Cardiac fibroblast (primary cell): ENCODE measurements at regions not wholly inside any gene's neighbourhood (a gene's known extent, or its start where the extent isn't known, plus 50 kb on each side); places are given as distances from the start of the nearest gene placed in this dataset.
A peak's percentile ranks its signal among the peaks of the same experiment; 100 is the strongest.

ENCODE experiments used
- DNase-seq, 2 donors: peaks; one replicate each; pipeline versions ENCODE4 v3.0.0 to v3.0.0-alpha.2; 2010; ENCODE audit warnings: low read depth in 2 of 2
- H3K4me3 ChIP-seq, 2 donors: replicated peaks in 1 of 2; 1 replicate in 1 of 2; 2 replicates in 1 of 2; pipeline ENCODE4 v1.5.1; 2011; ENCODE audit warnings: low read depth in 2 of 2, low read length in 2 of 2, mild to moderate bottlenecking in 2 of 2, moderate library complexity in 1 of 2
- CTCF ChIP-seq: IDR thresholded peaks from one replicate; pipeline ENCODE4 v1.5.1; 2011; ENCODE audit warnings: low read depth, mild to moderate bottlenecking, low read length, inconsistent platforms

DNA sequence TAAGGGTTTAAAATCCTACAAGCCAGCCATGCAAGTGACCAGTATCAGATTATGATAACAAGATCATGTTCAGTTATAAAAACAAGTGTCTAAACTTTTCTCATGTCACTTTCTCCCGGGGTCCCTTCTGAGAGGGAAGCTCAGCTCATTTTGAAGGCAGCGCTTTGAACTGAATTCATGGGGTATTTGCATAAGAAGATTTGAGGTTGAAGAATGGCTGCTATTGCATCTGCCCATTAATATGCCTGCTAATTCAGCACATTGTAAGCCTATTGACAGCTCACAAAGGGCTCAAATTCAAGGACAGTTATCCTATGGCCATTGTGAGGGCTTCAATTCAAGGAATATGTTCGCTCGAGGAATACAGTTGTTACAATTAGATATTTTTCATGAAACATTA, 290.2 kb upstream of the IRX3 start:
- TF ChIP-seq CTCF = no peak
- H3K4me3 ChIP-seq = no peak overlapping the region
- no peak for DNase-seq

DNA sequence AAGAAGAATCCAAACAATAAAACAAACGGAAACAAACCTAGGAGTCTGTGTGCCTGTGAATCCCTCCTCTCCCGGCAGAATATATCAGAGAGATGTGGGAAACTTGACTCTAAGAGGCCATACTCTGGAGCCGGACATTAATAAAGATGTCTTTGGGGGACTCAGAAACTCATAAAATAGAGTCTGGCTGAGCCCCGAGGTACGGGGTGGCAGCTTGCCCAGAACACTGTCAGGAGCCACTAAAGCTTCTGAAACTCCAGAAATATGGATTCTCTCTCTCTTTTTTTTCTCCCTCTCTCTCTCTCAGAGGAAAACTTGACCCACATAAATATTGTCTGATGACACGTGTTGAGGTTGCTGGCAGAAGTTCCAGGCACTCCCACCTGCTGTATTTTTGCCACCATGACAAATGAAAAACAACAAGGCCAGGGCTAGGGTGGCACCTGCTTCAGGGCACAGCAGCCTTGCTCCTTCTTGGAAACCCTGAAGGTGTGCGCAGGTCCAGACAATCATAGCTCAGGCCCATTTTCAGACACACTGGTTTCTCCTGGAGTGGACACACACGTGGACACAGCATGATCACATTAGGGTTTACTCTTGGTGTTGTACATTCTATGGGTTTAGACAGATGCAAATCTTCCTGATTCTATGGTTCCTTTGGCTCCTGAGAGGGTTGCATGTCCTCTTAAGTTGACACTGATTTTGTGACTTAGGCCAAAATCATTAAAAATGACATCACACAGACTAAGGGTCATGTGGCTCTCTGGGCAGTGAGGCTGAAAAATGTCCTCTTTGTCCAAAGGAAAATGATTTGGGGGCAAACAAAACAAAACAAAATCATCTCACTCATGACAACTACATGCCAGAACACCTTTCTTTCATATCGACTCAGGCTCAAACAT, 282.6 kb upstream of the IRX3 start:
- no peak for DNase-seq
- TF ChIP-seq CTCF = no peak
- H3K4me3 ChIP-seq = no peak overlapping the region

GRCh38 chr16:54564841-54565240, 278.3 kb upstream of the IRX3 start:
- no peak overlapping the region for H3K4me3 ChIP-seq
- no peak for TF ChIP-seq CTCF
- DNase-seq = no peak

- H3K4me3 ChIP-seq = no peak overlapping the region
- no peak for TF ChIP-seq CTCF
- no peak for DNase-seq
These were observed 268.0 kb upstream of the IRX3 start for GRCh38 chr16:54554581-54554980.

DNA sequence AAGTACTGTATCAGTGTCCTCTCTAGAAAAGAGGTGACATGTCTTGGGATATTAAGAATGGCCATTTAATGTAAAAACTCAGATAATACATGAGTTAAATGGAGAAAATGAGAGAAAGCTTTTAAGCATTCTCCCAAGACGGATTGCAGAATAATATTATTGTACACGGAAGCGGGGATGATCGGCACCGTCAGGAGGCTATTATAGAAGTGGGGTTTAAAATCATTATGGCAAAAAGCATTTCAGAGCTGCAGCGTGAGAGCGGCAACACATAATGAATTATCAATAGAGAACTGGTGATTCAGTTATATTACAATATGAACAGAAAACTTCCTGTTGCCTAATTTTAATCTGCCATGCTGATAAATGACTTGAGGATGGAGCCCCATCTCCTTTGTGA, 261.7 kb upstream of the IRX3 start:
- no peak for DNase-seq
- H3K4me3 ChIP-seq = no peak overlapping the region
- TF ChIP-seq CTCF = no peak

- TF ChIP-seq CTCF = no peak
- DNase-seq = no peak
- H3K4me3 ChIP-seq = no peak overlapping the region
These were observed 260.5 kb upstream of the IRX3 start for GRCh38 chr16:54547052-54547451.

- peak in 1 of 2 donors; percentile 2 for DNase-seq
- TF ChIP-seq CTCF = no peak
- H3K4me3 ChIP-seq = no peak overlapping the region
These were observed 259.9 kb upstream of the IRX3 start for GRCh38 chr16:54546521-54546920.
